Breast epithelium (tissue), 3 donors: ENCODE measurements at regions not wholly inside any gene's neighbourhood (a gene's known extent, or its start where the extent isn't known, plus 50 kb on each side); places are given as distances from the start of the nearest gene placed in this dataset.

Experiments
- CTCF ChIP-seq, 3 donors: fragments of 450-650 bp; IDR thresholded peaks; one replicate each; pipeline ENCODE4 v1.5.1; 2016 to 2017; ENCODE audit warnings: antibody characterized with exemption in 3 of 3, mild to moderate bottlenecking in 3 of 3, moderate library complexity in 3 of 3
- POLR2A ChIP-seq: fragments of 450-650 bp; IDR thresholded peaks from one replicate; pipeline ENCODE4 v1.6.1; 2016; ENCODE audit warnings: antibody characterized with exemption, mild to moderate bottlenecking, moderate library complexity

GRCh38 chr2:54396107-54396506, 60.0 kb upstream of the SPTBN1 start:
- TF ChIP-seq POLR2A = no peak
- no peak for TF ChIP-seq CTCF (IDR thresholded peaks at IDR 0.05)
